Fibroblast of mammary gland (primary cell): ENCODE measurements at regions not wholly inside any gene's neighbourhood (a gene's known extent, or its start where the extent isn't known, plus 50 kb on each side); places are given as distances from the start of the nearest gene placed in this dataset.
A peak's percentile ranks its signal among the peaks of the same experiment; 100 is the strongest.

Source experiments
- DNase-seq: peaks from one replicate; pipeline ENCODE4 v3.0.0-alpha.2; 2010; ENCODE audit warnings: low read depth
- H3K4me3 ChIP-seq: 2 replicates; pipeline ENCODE4 v1.5.1; 2011; ENCODE audit warnings: low read depth, mild to moderate bottlenecking, low read length, moderate library complexity; ENCODE audit not compliant: control insufficient read depth
- CTCF ChIP-seq: conservative IDR thresholded peaks from 2 replicates; pipeline ENCODE4 v1.5.1; 2011; ENCODE audit warnings: low read depth, low read length, inconsistent platforms; ENCODE audit not compliant: control insufficient read depth, insufficient read depth

GRCh38 chr13:50670272-50670671 lies 173.2 kb downstream of the DLEU7 start:
- H3K4me3 ChIP-seq: no peak overlapping the region
- no peak for TF ChIP-seq CTCF
- DNase-seq: no peak

GRCh38 chr13:50670847-50671496 lies 172.5 kb downstream of the DLEU7 start:
- no peak for DNase-seq
- TF ChIP-seq CTCF: no peak
- no peak overlapping the region for H3K4me3 ChIP-seq

GRCh38 chr13:50671497-50671850 lies 172.0 kb downstream of the DLEU7 start:
- no peak for TF ChIP-seq CTCF
- no peak overlapping the region for H3K4me3 ChIP-seq
- no peak for DNase-seq

GRCh38 chr13:50672025-50672424 lies 171.5 kb downstream of the DLEU7 start:
- no peak for TF ChIP-seq CTCF
- DNase-seq: no peak

GRCh38 chr13:50675651-50676050 lies 167.8 kb downstream of the DLEU7 start:
- H3K4me3 ChIP-seq: no peak overlapping the region
- TF ChIP-seq CTCF: no peak
- no peak for DNase-seq

More at GRCh38 chr13:50672025-50672424, 171.5 kb downstream of the DLEU7 start:
- H3K4me3 ChIP-seq: no peak overlapping the region

- H3K4me3 ChIP-seq: no peak overlapping the region
- peak; percentile 64 for DNase-seq
- TF ChIP-seq CTCF: no peak
These were observed 166.9 kb downstream of the DLEU7 start for GRCh38 chr13:50676602-50677001.

GRCh38 chr13:50677258-50677657 lies 166.2 kb downstream of the DLEU7 start:
- DNase-seq: no peak
- H3K4me3 ChIP-seq: no peak overlapping the region
- no peak for TF ChIP-seq CTCF
